Tibial nerve (tissue), 4 donors: ENCODE measurements at regions not wholly inside any gene's neighbourhood (a gene's known extent, or its start where the extent isn't known, plus 50 kb on each side); places are given as distances from the start of the nearest gene placed in this dataset.

Experiments
- EP300 ChIP-seq, 2 donors: sonication (generic); formaldehyde crosslinking; IDR thresholded peaks; one replicate each; pipeline ENCODE4 v1.6.1; 2017; ENCODE audit warnings: antibody characterized with exemption in 2 of 2, mild to moderate bottlenecking in 1 of 2
- POLR2A ChIP-seq, 2 donors: fragments of 450-650 bp; IDR thresholded peaks; one replicate each; pipeline ENCODE4 v1.6.1; 2017; ENCODE audit warnings: antibody characterized with exemption in 2 of 2, mild to moderate bottlenecking in 2 of 2, moderate library complexity in 2 of 2
- TF ChIP-seq, protein P1 (sequence below), 5 experiments: fragments of 200-600 bp in 3 of 5; fragments of 450-650 bp in 2 of 5; sonication (generic) in 3 of 5; IDR thresholded peaks; one replicate each; pipeline ENCODE4 v1.5.1; 2016 to 2019; ENCODE audit warnings: antibody characterized with exemption in 5 of 5, mild to moderate bottlenecking in 3 of 5, moderate library complexity in 2 of 5

DNA sequence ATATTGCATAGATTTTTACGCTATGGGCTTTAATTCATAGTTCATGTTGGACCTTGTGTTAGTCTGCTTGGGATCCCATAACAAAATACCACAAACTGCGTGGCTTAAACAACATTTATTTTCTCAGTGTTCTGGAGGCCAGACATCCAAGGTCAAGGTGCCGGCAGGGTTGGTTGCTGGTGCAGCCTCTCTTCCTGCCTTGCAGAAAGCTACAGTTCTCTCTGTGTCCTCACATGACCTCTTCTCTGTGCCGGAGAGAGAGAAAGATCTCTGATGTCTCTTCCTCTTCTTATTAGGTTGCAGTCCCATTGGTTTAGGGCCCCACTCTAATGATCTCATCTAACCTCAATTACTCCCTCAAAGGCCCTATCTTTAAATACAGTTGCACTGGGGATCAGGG, 170.5 kb downstream of the IPO8 start:
- TF ChIP-seq, protein P1, sequence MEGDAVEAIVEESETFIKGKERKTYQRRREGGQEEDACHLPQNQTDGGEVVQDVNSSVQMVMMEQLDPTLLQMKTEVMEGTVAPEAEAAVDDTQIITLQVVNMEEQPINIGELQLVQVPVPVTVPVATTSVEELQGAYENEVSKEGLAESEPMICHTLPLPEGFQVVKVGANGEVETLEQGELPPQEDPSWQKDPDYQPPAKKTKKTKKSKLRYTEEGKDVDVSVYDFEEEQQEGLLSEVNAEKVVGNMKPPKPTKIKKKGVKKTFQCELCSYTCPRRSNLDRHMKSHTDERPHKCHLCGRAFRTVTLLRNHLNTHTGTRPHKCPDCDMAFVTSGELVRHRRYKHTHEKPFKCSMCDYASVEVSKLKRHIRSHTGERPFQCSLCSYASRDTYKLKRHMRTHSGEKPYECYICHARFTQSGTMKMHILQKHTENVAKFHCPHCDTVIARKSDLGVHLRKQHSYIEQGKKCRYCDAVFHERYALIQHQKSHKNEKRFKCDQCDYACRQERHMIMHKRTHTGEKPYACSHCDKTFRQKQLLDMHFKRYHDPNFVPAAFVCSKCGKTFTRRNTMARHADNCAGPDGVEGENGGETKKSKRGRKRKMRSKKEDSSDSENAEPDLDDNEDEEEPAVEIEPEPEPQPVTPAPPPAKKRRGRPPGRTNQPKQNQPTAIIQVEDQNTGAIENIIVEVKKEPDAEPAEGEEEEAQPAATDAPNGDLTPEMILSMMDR (IDR thresholded peaks at IDR 0.05), result no peak
- TF ChIP-seq POLR2A (IDR thresholded peaks at IDR 0.05) (no peak), EP300 (IDR thresholded peaks at IDR 0.05) (no peak)
